ENCODE measurements at regions not wholly inside any gene's neighbourhood (a gene's known extent, or its start where the extent isn't known, plus 50 kb on each side); places are given as distances from the start of the nearest gene placed in this dataset.
A peak's percentile ranks its signal among the peaks of the same experiment; 100 is the strongest.

- Histone ChIP-seq H3K4me3 (no peak overlapping the region), H3K36me3 (no peaks in the 10 kb centered on the region), H3K4me1 (no peaks in the 10 kb centered on the region), H3K27ac (no peak overlapping the region), H3K9me3 (peaks cover 0 to 5% (median 0%) of the 10 kb centered on the region in 4 donors), H3K27me3 (no peaks in the 10 kb centered on the region)
- 23 to 41% methylated on average over 3 of the region's 3 CpGs for WGBS, 2 donors
- DNase-seq: no peak
- no peak for ATAC-seq (ENCODE audit: low FRiP score in 2 of 2)
- TF ChIP-seq CTCF (IDR thresholded peaks at IDR 0.05): peak in 3 of 6 experiments; percentile 15 to 38 (median 37)
- no peak for TF ChIP-seq POLR2AphosphoS5 (IDR thresholded peaks at IDR 0.05)
- TF ChIP-seq EP300 (IDR thresholded peaks at IDR 0.05): no peak
These were observed 293.5 kb downstream of the MRPL39 start for GRCh38 chr21:25313829-25314228.

GRCh38 chr21:25307489-25307888 lies 299.8 kb downstream of the MRPL39 start:
- no peaks in the 10 kb centered on the region for H3K36me3 ChIP-seq
- H3K27me3 ChIP-seq: no peaks in the 10 kb centered on the region
- H3K9me3 ChIP-seq: peaks cover 0 to 6% (median 0%) of the 10 kb centered on the region in 4 donors
- DNase-seq: no peak
- no peak for ATAC-seq (ENCODE audit: low FRiP score in 2 of 2)
- H3K4me1 ChIP-seq: no peaks in the 10 kb centered on the region
- no peak overlapping the region for H3K4me3 ChIP-seq
- 69 to 84% methylated on average over 1 of the region's 1 CpG for WGBS, 2 donors
- H3K27ac ChIP-seq: no peak overlapping the region
- TF ChIP-seq EP300 (IDR thresholded peaks at IDR 0.05): no peak

GRCh38 chr21:25304611-25305010 lies 302.7 kb downstream of the MRPL39 start:
- Histone ChIP-seq H3K36me3 (no peaks in the 10 kb centered on the region), H3K4me1 (no peaks in the 10 kb centered on the region), H3K27me3 (no peaks in the 10 kb centered on the region), H3K27ac (no peak overlapping the region), H3K4me3 (no peak overlapping the region), H3K9me3 (peaks cover 0 to 6% (median 0%) of the 10 kb centered on the region in 4 donors)
- DNase-seq (no peak), ATAC-seq (ENCODE audit: low FRiP score in 2 of 2) (no peak)
- TF ChIP-seq CTCF (IDR thresholded peaks at IDR 0.05) (no peak), POLR2AphosphoS5 (IDR thresholded peaks at IDR 0.05) (no peak), POLR2A (IDR thresholded peaks at IDR 0.05) (no peak), EP300 (IDR thresholded peaks at IDR 0.05) (no peak)
- WGBS, 2 donors: 56 to 66% methylated on average over 4 of the region's 4 CpGs

- Histone ChIP-seq H3K27me3 (no peaks in the 10 kb centered on the region), H3K4me1 (peaks cover 0 to 5% (median 2%) of the 10 kb centered on the region in 4 donors), H3K4me3 (no peak overlapping the region), H3K9me3 (no peaks in the 10 kb centered on the region), H3K27ac (no peak overlapping the region), H3K36me3 (no peaks in the 10 kb centered on the region)
- ATAC-seq (ENCODE audit: low FRiP score in 2 of 2) (no peak), DNase-seq (no peak)
- WGBS, 2 donors: 79 to 90% methylated on average over 6 of the region's 6 CpGs
- no peak for TF ChIP-seq CTCF (IDR thresholded peaks at IDR 0.05)
- no peak for TF ChIP-seq EP300 (IDR thresholded peaks at IDR 0.05)
- TF ChIP-seq POLR2AphosphoS5 (IDR thresholded peaks at IDR 0.05): no peak
- TF ChIP-seq POLR2A (IDR thresholded peaks at IDR 0.05): no peak
These were observed 306.6 kb downstream of the MRPL39 start for GRCh38 chr21:25300632-25301031.

- Histone ChIP-seq H3K27me3 (no peaks in the 10 kb centered on the region), H3K9me3 (no peaks in the 10 kb centered on the region), H3K36me3 (no peaks in the 10 kb centered on the region), H3K27ac (peak overlapping the region; percentile 63 to 80 (median 76)), H3K4me3 (no peak overlapping the region), H3K4me1 (peaks cover 0 to 5% (median 2%) of the 10 kb centered on the region in 4 donors)
- ATAC-seq (ENCODE audit: low FRiP score in 2 of 2): peak; percentile 71 to 91
- peak in 1 of 2 donors; percentile 46 for DNase-seq
- 49 to 61% methylated on average over 2 of the region's 2 CpGs for WGBS, 2 donors
- TF ChIP-seq POLR2AphosphoS5 (IDR thresholded peaks at IDR 0.05) (peak; percentile 33 to 65), CTCF (IDR thresholded peaks at IDR 0.05) (no peak), EP300 (IDR thresholded peaks at IDR 0.05) (peak; percentile 71 to 99 (median 93)), POLR2A (IDR thresholded peaks at IDR 0.05) (peak in 1 of 4 donors; percentile 52)
These were observed 308.5 kb downstream of the MRPL39 start for GRCh38 chr21:25298512-25299491.
